ENCODE measurements at regions not wholly inside any gene's neighbourhood (a gene's known extent, or its start where the extent isn't known, plus 50 kb on each side); places are given as distances from the start of the nearest gene placed in this dataset.

DNA sequence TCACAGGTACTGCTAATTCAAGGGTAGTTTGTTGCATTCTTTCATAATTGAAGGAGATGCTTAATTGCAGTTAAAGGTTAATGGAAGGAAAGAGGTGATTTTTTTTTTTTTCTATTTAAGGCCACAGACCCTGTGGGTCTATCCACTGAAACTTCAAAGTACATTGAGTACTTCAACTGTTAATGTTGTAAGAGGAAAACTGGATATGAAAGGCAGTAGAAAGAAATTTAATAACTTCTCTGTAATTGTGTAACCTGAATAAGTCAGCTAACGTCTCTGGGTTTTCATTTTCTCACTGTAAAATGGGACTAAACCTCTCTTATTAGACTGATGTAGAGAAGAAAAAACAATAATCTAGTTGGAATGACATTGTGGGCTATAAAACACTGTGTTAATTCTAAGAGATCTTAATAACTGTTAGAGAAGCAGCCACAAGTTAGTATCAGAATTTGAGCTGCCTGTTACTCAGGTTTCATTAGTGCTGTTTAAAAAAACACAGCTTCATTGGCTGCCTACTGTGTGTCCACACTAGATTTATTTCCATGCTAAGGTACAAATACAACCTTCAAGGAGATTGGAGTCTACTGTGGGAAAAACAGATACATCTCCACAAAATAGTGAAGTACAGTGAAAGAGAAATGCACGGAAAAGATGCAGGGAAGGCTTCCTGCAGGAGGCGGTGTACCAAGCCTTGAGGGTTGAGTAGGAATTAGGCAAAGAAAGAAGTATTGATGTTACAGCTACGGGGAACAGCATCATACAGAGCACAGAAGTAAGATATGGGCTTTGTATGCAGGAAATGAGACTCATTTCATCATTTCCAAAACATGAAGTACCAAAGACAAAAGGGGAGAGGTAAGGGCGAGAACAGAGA, 483.6 kb downstream of the TAFA4 start:
- DNase-seq = no peak

GRCh38 chr3:68447885-68448284, 484.5 kb downstream of the TAFA4 start:
- no peak for DNase-seq

GRCh38 chr3:68441054-68441453, 491.3 kb downstream of the TAFA4 start:
- no peak for DNase-seq

DNA sequence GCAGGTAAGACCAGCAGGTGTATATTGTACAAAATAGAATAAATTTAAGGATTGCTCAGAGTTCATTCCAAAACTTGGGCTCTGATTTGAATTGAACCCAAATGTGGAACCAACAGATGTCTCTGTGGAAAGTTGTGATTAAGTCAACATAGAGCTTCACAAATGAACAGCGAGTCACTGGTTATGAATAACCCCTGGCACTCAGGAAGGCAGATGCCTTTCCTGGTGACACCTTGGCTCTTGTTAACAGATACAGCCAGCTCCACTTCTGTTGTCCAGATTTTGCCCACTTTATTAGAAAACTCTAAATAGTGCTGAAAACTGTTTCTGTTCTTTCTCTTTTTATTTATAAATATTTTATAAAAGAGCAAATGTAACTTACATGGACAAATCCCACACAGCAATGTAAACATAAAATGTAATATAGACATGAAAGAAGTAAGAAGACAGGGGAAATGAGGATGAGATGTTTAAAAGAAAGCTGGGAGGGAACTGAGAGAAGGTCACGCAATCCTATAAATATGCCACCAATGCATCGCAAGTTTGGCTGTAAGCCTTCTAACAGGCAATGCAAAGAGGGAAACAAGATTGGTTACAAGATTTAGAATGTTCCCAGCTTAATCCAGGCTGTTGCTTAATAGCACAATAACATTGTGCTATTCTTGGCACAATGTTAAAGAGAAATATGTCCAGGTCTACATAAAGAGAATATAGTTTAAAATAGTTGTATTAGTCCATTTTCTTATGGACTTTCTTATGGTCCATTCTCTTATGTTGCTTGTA, 495.5 kb downstream of the TAFA4 start:
- no peak for DNase-seq

DNA sequence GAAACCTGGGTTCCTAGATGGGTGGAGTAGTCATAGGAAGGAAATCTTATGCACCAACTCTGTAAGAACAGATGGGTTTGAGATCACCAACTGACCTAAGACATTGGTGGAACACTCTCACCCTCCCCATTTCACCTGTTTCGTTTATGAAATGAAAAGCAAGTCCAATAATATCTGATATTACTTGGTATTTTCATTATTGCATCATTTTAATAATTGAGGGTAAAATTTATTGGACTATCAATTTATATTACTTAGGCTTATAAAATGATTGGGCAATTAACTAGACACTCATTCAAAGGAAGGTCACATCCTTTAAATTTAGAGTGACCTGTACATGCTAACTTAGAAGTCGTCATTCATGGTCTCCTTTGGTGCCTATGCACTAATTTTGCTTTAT, 503.9 kb downstream of the TAFA4 start:
- no peak for DNase-seq

GRCh38 chr3:68424796-68425460, 507.4 kb downstream of the TAFA4 start:
- DNase-seq = no peak

DNA sequence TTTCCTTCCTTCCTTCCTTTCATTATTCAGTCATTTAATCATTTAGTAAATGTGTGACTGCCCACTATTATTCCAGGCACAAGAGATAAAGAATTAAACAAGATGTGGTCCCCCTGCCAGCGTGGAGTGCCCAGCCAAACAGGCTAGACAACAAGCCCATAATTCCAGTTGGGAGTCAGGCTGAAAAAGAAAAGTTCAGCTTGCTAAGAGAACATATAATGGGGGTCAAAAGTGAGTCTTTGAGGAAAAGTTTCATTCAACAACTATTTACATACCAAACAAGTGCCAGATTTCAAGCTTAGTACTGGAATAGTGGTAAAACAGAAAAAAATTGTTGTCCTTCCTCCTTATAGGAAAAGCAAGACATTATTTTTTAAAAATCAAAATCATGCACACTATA, 523.7 kb downstream of the TAFA4 start:
- DNase-seq = no peak

DNA sequence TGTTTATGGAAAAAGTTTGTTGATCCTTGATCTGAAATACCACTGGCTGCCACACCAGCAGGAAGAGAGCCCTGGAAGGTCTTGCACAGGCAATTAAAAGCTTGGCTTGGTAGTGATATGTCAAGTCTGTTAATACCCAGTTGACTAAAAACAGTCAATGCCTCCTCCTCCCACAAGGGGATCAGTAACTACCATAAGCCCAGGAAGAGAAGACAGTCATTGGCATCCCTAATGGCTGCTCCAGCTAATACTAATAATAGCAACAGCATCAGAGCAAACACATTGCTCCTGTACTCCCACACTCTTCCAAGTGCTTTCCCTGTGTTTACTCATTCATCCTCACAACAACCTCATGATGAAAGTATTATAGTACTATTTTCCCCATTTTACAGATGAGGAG, 528.6 kb downstream of the TAFA4 start:
- DNase-seq = no peak

- DNase-seq = no peak
Measured at GRCh38 chr3:68402235-68402918, 530.0 kb downstream of the TAFA4 start.

- no peak for DNase-seq
Measured at GRCh38 chr3:68378631-68379030, 553.7 kb downstream of the TAFA4 start.

DNA sequence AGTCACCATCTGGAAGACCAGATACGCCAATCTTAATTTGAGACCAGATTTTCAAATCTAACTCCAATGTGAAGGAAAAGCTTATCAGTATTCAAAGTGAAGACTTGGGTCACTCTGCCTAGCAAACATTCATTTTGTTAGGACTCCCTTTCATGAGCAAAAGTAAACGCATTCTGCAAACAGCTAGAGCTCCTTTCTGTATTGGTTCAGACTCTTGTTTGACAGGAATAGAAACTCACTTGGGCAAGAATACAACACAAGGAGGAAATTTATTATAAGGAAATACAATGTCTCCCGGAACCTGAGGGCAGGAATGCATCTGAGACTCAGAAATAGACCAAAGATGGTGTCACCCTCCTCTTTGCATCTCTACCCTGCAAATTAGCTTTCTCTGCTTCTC, 558.6 kb downstream of the TAFA4 start:
- no peak for DNase-seq

- DNase-seq = no peak
Measured at GRCh38 chr3:68363796-68364195, 568.6 kb downstream of the TAFA4 start.

- DNase-seq = no peak
Measured at GRCh38 chr3:68360492-68360891, 571.9 kb downstream of the TAFA4 start.

DNA sequence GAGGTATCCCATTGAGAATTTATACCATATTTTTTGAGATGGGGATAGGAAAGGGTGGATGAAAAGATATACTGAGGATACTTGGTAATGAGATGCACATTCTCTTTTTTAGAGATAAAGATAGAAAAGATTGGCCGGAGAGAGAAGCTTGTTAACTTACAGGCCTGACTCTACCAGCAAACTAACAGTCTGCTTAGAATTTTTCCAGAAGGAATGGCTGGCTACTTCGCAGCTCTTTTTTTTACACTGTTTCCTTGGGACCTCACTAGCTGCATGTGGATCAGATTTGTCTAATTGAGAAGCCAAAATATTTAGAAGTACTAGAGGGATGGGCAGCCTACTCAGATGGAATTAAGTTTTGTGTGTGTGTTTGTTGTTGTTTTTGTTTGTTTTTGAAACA, 586.6 kb downstream of the TAFA4 start:
- no peak for DNase-seq

- no peak for DNase-seq
Measured at GRCh38 chr3:68342426-68342825, 589.9 kb downstream of the TAFA4 start.

GRCh38 chr3:68336042-68336441, 596.3 kb downstream of the TAFA4 start:
- DNase-seq = no peak

- no peak for DNase-seq
Measured at GRCh38 chr3:68334367-68334986, 597.9 kb downstream of the TAFA4 start.

- DNase-seq = no peak
Measured at GRCh38 chr3:68328049-68328448, 604.3 kb downstream of the TAFA4 start.

DNA sequence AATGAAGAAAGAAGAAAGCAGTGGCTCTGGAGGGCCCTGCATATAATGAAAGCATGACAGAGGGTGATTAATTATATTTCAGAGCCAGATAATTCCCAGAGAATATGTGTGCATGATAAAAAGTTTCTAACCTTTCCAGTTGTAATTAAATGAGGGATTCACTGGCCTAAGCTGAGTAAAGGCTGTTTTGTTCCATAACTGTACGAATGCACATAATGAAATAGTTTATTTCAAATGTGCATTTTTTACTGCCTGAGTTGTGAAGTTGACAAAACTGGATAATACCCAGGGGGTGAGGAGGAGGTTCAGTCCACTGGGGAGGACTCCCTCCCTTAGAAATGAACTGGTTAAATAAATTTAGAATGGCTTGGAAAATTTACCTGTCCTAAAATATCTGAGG, 616.4 kb downstream of the TAFA4 start:
- no peak for DNase-seq

GRCh38 chr3:68315546-68315945, 616.8 kb downstream of the TAFA4 start:
- no peak for DNase-seq

DNA sequence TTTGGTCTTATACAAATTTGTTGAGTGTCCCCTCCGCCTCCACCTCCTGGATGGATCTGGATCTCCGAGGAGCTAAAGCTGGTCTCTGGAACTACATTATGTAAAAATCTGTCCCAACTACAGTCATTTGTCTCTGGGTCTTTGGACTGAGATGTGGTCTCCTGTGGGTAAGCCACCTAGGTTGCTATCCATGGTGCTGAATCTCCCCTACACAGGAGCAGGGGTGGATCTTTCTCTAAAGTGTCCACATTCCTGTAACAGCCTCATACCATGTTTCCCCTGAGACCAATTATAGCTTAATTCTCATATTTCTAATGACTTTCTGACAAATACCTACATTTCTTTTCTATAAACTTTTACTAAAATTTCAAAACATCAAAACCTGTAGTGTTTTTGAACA, 625.8 kb downstream of the TAFA4 start:
- no peak for DNase-seq

DNA sequence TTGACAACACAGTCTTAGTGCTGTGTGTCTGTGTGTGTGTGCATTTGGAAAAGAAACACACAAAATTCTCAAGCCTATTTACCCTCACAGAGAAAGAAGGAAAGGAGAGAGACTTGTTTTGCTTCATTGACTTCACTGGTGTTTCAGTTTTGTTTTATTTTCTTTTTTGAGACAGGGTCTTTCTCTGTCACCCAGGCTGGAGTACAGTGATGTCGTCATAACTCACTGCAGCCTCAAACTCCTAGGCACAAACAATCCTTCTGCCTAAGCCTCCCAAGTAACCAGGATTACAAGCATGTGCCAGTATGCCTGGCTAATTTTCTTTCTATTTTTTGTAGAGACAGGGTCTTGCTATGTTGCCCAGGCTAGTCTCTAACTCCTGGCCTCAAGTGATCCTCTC, 636.9 kb downstream of the TAFA4 start:
- no peak for DNase-seq

DNA sequence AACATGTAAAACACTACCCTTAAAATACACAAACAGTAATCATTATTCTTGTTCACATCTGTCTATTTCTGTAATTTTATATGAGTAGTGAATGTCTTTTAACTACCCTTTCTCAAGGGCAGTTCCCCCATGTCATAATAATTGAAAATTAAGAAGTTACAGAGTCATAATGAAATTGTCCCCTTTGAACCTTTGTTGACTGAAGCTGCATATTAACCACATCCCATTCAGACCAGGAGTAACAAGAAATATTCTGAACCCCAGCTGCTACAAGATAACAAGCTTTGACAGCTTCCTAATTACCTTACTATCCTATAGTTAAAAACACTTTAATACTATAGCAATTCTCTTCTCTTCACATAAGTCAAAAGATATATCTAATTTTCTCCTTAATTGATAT, 635.9 kb upstream of the SUCLG2 start:
- DNase-seq = no peak

Measured in NCI-H526 treated with DMSO at 0.1 percent for 48 hours (cell line).